ENCODE measurements at regions not wholly inside any gene's neighbourhood (a gene's known extent, or its start where the extent isn't known, plus 50 kb on each side); places are given as distances from the start of the nearest gene placed in this dataset.
"Not testable (repeated sequence)": the region's sequence is repeated elsewhere in the genome, so short reads cannot be mapped to it uniquely, and the experiment has no call there.

DNA sequence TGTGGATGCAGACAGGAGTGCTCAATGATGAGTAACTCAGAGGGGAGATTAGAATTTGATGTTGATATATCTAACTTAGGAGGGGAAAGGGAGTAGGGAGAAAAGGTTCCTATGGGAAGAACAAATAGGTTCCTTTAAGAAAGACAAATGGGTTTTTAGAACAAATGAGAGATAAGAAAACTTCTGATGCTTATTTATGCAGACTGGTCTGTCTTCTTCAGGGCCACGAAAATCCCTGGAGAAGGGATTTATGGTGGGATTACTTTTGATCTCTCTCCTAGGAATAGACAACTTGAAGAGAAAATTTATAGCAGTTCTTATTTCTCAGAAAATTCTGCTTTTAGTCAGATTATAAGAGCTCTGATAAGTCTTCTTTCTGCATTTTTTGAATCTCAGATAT, 99.0 kb upstream of the DDHD1 start:
- no peak overlapping the region for H3K4me3 Mint-ChIP-seq
- TF ChIP-seq, protein P1, sequence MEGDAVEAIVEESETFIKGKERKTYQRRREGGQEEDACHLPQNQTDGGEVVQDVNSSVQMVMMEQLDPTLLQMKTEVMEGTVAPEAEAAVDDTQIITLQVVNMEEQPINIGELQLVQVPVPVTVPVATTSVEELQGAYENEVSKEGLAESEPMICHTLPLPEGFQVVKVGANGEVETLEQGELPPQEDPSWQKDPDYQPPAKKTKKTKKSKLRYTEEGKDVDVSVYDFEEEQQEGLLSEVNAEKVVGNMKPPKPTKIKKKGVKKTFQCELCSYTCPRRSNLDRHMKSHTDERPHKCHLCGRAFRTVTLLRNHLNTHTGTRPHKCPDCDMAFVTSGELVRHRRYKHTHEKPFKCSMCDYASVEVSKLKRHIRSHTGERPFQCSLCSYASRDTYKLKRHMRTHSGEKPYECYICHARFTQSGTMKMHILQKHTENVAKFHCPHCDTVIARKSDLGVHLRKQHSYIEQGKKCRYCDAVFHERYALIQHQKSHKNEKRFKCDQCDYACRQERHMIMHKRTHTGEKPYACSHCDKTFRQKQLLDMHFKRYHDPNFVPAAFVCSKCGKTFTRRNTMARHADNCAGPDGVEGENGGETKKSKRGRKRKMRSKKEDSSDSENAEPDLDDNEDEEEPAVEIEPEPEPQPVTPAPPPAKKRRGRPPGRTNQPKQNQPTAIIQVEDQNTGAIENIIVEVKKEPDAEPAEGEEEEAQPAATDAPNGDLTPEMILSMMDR (IDR thresholded peaks at IDR 0.05) = no peak
- no peak overlapping the region for H3K27ac Mint-ChIP-seq
- DNase-seq = no peak
- no peaks in the 10 kb centered on the region for H3K4me1 Mint-ChIP-seq (ENCODE audit: low read depth)
- H3K9me3 Mint-ChIP-seq = no peaks in the 10 kb centered on the region
- H3K36me3 Mint-ChIP-seq (ENCODE audit: low read depth) = no peaks in the 10 kb centered on the region
- peaks cover 7% of the 10 kb centered on the region for H3K27me3 Mint-ChIP-seq (ENCODE audit: insufficient read depth)

- Mint-ChIP-seq H3K4me1 (ENCODE audit: low read depth) (no peaks in the 10 kb centered on the region), H3K9me3 (no peaks in the 10 kb centered on the region; the same call in 1 of the 2 replicates), H3K4me3 (no peak overlapping the region), H3K27me3 (ENCODE audit: insufficient read depth) (peaks cover 5% of the 10 kb centered on the region; the same call in 1 of the 2 replicates), H3K27ac (no peak overlapping the region), H3K36me3 (ENCODE audit: low read depth) (no peaks in the 10 kb centered on the region)
- TF ChIP-seq, protein P1 (IDR thresholded peaks at IDR 0.05) = no peak
- no peak for DNase-seq
These were observed 95.9 kb upstream of the DDHD1 start for GRCh38 chr14:53249059-53249458.

DNA sequence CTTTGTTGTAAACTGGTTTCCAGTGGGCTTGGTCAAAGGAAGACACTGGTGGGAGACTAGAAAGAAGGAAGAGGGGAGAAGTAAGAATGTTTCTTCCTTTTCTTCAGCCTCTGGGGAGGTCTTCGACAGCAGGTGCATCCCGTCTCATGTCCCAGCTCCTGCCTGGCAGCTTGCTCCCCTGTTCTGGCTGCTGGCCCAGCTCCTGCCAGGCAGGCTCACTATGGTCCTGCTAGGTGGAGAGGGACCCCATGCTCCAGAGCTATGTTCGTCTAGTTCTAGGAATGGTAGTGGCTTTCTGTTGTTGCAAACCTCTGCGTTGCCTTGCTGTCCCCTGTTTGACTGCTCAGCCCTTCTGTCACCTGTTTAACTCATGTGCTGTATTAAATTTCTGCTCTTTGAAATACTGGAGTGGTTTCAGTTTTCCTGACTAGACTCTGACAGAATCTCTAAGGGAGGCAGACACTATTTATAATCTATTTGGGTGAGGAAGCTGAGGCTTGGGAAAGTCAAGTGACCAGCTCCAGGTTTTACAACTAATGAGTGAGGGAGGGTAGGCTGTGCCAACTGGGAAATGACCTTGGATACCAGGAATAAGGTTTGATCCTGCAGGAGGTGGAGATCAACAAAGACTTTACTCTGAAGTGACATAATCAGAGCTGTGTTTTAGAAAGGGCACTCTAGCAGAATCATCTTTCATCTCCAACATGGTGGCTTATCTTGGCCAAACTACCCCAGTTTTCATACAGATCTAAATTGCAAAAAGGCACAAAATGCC, 94.7 kb upstream of the DDHD1 start:
- H3K4me3 Mint-ChIP-seq = no peak overlapping the region
- no peak for DNase-seq
- H3K4me1 Mint-ChIP-seq (ENCODE audit: low read depth) = no peaks in the 10 kb centered on the region
- H3K9me3 Mint-ChIP-seq = no peaks in the 10 kb centered on the region; the same call in 1 of the 2 replicates
- H3K27me3 Mint-ChIP-seq (ENCODE audit: insufficient read depth) = peaks cover 5% of the 10 kb centered on the region; the same call in 1 of the 2 replicates
- H3K27ac Mint-ChIP-seq = no peak overlapping the region
- TF ChIP-seq, protein P1 (IDR thresholded peaks at IDR 0.05) = no peak
- H3K36me3 Mint-ChIP-seq (ENCODE audit: low read depth) = no peaks in the 10 kb centered on the region; the same call in 1 of the 2 replicates

DNA sequence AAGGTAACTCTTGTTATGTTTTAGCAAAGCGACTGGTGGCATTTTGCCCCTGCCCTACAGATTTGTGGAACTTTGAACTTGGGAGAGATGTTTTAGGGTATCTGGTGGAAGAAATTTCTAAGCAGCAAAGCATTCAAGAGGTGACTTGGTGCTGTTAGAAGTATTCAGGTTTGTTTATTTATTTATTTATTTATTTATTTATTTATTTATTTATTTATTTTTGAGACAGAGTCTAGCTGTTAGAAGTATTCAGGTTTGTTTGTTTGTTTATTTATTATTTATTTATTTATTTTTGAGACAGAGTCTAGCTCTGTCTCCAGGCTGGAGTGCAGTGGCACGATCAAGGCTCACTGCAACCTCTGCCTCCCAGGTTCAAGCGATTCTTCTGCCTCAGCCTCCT, 89.8 kb upstream of the DDHD1 start:
- not testable (repeated sequence) for H3K27me3 Mint-ChIP-seq (ENCODE audit: insufficient read depth); H3K9me3 Mint-ChIP-seq

GRCh38 chr14:53237488-53237887, 84.4 kb upstream of the DDHD1 start:
- H3K27ac Mint-ChIP-seq = no peak overlapping the region

More for the DNA sequence above, 89.8 kb upstream of the DDHD1 start:
- not testable (repeated sequence) for H3K27ac Mint-ChIP-seq; DNase-seq; H3K4me3 Mint-ChIP-seq; H3K36me3 Mint-ChIP-seq (ENCODE audit: low read depth); H3K4me1 Mint-ChIP-seq (ENCODE audit: low read depth)

GRCh38 chr14:53236708-53237107, 83.6 kb upstream of the DDHD1 start:
- TF ChIP-seq, protein P1 (IDR thresholded peaks at IDR 0.05) = no peak
- H3K27me3 Mint-ChIP-seq (ENCODE audit: insufficient read depth) = peaks cover 3% of the 10 kb centered on the region
- H3K4me3 Mint-ChIP-seq = no peak overlapping the region
- H3K36me3 Mint-ChIP-seq (ENCODE audit: low read depth) = no peaks in the 10 kb centered on the region
- no peak for DNase-seq
- no peak overlapping the region for H3K27ac Mint-ChIP-seq
- H3K9me3 Mint-ChIP-seq = no peaks in the 10 kb centered on the region
- H3K4me1 Mint-ChIP-seq (ENCODE audit: low read depth) = no peaks in the 10 kb centered on the region

More at GRCh38 chr14:53237488-53237887, 84.4 kb upstream of the DDHD1 start:
- peaks cover 3% of the 10 kb centered on the region for H3K27me3 Mint-ChIP-seq (ENCODE audit: insufficient read depth)
- no peak for DNase-seq
- H3K4me3 Mint-ChIP-seq = no peak overlapping the region
- no peaks in the 10 kb centered on the region; the same call in 1 of the 2 replicates for H3K36me3 Mint-ChIP-seq (ENCODE audit: low read depth)
- TF ChIP-seq, protein P1 (IDR thresholded peaks at IDR 0.05) = no peak
- H3K9me3 Mint-ChIP-seq = no peaks in the 10 kb centered on the region; the same call in 1 of the 2 replicates
- no peaks in the 10 kb centered on the region for H3K4me1 Mint-ChIP-seq (ENCODE audit: low read depth)

Measured in HFFc6 (cell line).